ENCODE measurements at regions not wholly inside any gene's neighbourhood (a gene's known extent, or its start where the extent isn't known, plus 50 kb on each side); places are given as distances from the start of the nearest gene placed in this dataset.

DNA sequence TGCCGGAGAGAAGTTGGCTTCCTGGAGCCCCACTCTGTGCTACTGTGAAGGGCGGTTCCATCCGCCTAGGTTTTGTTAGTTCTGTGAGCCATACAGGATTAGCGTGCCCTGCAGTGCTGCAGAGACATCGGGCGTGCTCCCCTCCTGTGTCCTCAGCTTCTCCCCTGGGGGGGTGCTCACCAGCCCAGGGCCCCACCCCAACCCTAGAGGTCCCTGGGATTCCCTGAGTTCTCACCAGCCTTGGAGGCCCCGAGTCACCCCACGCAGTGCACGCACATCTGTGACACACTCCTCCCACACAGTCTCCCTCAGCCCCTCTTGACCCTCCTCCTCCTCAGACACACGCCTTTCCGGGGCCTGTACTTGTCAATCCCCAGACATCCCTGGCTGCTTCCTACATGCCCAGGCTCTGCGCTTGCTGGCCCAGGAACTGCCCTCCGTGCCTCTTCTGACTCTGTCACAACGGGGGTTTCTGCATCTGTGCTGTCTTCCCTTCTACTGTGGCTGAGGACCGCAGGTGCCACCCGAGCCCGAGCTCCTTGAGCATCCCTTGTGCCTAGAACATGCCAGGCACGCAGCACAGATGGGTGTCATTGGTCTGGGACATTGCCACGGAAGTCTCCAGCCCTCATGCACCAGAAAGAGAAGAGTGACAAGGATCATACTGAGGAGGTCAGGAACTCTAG lies 123.2 kb upstream of the RPS6KA2 start:
- Mint-ChIP-seq H3K36me3 (ENCODE audit: low read depth) (no peaks in the 10 kb centered on the region), H3K27me3 (peaks cover 10% of the 10 kb centered on the region), H3K27ac (peak overlapping the region; percentile 80), H3K4me3 (peak overlapping the region; percentile 85), H3K9me3 (no peaks in the 10 kb centered on the region), H3K4me1 (peaks cover 25% of the 10 kb centered on the region)
- intact Hi-C loops (cut with micrococcal nuclease), result loop anchor here (2.0 kb wide), 2 partner anchors 209 to 237 kb away; no protein-coding TSS in a partner anchor
- no peak for DNase-seq
- ChIA-PET POLR2A (interaction anchor here (0.8 to 1.5 kb wide), 3 partner anchors 162 to 206 kb away, joined by 4 to 9 read pairs (median 4); partner anchors contain the start of gene RNASET2), CTCF (interaction anchor here (0.6 kb wide), 1 partner anchor 38 kb away, joined by 3 read pairs; no protein-coding TSS in a partner anchor)
- TF ChIP-seq, protein P1, sequence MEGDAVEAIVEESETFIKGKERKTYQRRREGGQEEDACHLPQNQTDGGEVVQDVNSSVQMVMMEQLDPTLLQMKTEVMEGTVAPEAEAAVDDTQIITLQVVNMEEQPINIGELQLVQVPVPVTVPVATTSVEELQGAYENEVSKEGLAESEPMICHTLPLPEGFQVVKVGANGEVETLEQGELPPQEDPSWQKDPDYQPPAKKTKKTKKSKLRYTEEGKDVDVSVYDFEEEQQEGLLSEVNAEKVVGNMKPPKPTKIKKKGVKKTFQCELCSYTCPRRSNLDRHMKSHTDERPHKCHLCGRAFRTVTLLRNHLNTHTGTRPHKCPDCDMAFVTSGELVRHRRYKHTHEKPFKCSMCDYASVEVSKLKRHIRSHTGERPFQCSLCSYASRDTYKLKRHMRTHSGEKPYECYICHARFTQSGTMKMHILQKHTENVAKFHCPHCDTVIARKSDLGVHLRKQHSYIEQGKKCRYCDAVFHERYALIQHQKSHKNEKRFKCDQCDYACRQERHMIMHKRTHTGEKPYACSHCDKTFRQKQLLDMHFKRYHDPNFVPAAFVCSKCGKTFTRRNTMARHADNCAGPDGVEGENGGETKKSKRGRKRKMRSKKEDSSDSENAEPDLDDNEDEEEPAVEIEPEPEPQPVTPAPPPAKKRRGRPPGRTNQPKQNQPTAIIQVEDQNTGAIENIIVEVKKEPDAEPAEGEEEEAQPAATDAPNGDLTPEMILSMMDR (IDR thresholded peaks at IDR 0.05), result no peak
- ATAC-seq (ENCODE audit: low read depth), result no peak

DNA sequence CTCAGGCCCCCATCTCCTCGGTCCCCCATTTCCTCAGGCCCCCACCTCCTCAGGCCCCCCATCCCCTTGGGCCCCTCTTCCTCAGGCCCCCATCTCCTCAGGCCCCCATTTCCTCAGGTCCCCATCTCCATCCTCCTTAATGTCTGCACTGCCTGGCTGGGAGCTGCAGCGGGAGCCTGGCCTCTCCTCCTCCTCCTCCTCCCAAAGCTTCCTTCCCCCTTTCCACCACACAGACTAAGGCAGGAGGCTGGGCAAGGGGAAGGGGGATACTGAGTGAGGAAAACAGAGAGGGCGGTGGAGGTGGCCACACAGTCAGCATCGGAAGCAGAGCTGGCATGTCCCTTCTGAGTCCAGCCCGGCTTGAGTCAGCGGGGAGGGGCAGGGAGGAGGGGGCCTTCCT lies 122.6 kb upstream of the RPS6KA2 start:
- Mint-ChIP-seq H3K36me3 (ENCODE audit: low read depth) (no peaks in the 10 kb centered on the region), H3K9me3 (no peaks in the 10 kb centered on the region), H3K4me1 (peaks cover 25% of the 10 kb centered on the region), H3K27ac (no peak overlapping the region), H3K4me3 (no peak overlapping the region), H3K27me3 (peaks cover 10% of the 10 kb centered on the region)
- ATAC-seq (ENCODE audit: low read depth) (no peak), DNase-seq (no peak)
- POLR2A ChIA-PET, result no interaction called here
- CTCF ChIA-PET, result no interaction called here
- TF ChIP-seq, protein P1 (IDR thresholded peaks at IDR 0.05), result no peak
- intact Hi-C loops (cut with micrococcal nuclease), result loop anchor here (2.0 kb wide), 2 partner anchors 209 to 237 kb away; no protein-coding TSS in a partner anchor

DNA sequence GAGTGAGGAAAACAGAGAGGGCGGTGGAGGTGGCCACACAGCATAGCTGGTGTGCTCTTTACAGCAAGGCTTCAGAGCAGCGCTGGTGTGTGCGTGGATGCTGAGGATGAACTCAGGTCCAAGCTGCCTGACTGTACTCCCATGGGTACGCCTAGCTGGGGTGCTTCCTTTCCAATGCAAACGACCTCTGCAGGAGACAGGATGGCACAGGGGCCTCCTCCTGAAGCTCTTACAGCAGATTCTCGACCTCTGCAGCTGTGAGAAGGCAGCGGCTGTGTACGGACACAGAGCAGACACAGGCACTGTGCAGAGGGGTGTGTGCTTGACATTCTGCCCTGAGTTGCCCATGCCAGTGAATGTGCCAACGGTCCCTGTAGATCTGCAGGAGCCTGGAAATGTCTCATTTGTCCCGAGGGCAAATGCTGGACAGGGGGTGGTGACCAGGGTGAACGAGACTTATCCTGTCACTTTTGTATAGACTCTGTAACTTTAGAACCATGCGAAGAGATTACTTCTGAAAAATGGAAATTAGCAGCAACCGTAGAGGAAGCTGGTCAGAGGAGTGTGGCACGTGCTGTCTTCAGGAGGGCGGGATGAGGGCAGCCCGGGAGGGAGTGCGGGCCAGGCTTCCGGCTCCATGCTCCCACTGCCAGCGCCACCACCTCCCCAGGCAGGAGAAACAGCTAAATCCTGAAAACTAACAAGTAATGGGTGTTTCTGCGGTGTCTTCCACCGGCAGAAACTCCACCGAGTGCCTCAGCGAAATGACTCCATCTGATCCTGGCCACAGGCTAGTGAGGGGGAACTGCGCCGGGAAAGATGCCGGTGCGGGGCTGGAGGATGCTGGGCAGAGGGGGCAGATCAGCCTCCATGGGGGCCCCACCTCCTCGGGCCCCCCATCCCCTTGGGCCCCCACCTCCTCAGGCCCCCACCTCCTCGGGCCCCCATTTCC lies 120.9 kb upstream of the RPS6KA2 start:
- DNase-seq, result no peak
- ChIA-PET CTCF (no interaction called here), POLR2A (no interaction called here)
- TF ChIP-seq, protein P1 (IDR thresholded peaks at IDR 0.05), result no peak
- intact Hi-C loops (cut with micrococcal nuclease), result no loop called here
- H3K27me3 Mint-ChIP-seq, result peaks cover 5% of the 10 kb centered on the region
- H3K4me3 Mint-ChIP-seq, result no peak overlapping the region
- H3K9me3 Mint-ChIP-seq, result no peaks in the 10 kb centered on the region
- ATAC-seq (ENCODE audit: low read depth), result no peak
- H3K4me1 Mint-ChIP-seq, result peaks cover 25% of the 10 kb centered on the region
- no peak overlapping the region for H3K27ac Mint-ChIP-seq
- H3K36me3 Mint-ChIP-seq (ENCODE audit: low read depth), result no peaks in the 10 kb centered on the region

DNA sequence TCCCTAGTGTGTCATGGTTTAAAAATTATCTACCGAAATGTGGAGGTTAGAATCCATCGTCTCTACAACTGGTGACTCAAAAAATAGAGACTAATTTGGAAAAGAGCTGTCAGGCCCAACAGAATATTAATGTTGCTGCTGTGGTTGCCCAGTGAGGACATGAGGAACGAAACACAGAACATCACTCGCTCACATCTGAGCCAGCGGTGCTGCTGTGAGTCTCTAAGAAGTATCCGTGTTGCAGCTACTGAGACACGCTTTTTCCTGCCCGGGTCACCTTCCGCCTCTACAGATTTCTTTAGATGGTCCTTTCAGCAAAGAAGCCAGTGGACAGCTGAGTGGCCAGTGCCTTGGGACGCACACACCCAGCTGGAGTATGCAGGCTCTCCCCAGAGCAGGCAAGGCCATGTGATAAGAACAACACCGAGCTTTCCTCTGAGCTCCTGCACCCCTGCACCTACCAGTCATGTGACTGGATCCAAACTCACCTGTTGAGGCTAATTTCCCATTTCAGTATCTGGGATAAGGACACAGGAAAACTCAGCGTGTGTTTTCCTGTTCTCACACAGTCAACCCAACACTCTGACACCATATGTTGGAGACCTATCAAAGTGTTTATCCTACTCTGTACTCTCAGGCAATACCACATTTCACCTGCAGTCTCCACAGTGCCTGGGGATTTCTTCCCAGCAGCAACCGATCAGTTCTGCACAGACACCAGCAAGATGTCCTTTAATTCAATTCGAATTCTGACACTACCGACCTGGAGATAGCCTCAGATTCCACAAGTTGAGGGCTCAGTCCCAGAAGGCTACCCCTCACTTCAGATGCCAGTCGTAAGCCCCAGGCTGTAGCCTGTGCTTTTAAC lies 119.0 kb upstream of the RPS6KA2 start:
- CTCF ChIA-PET, result interaction anchor here (0.9 kb wide), 1 partner anchor 28 kb away, joined by 3 read pairs; no protein-coding TSS in a partner anchor
- intact Hi-C loops (cut with micrococcal nuclease), result no loop called here
- H3K27me3 Mint-ChIP-seq, result peaks cover 5% of the 10 kb centered on the region
- TF ChIP-seq, protein P1 (IDR thresholded peaks at IDR 0.05), result no peak
- H3K36me3 Mint-ChIP-seq (ENCODE audit: low read depth), result no peaks in the 10 kb centered on the region
- POLR2A ChIA-PET, result no interaction called here
- DNase-seq (no peak), ATAC-seq (ENCODE audit: low read depth) (no peak)
- H3K4me1 Mint-ChIP-seq, result peaks cover 16% of the 10 kb centered on the region
- H3K9me3 Mint-ChIP-seq, result no peaks in the 10 kb centered on the region
- H3K27ac Mint-ChIP-seq, result no peak overlapping the region
- H3K4me3 Mint-ChIP-seq, result no peak overlapping the region

Data from activated B cell treated with CpG ODN at 0.5 μM for 24 hours (primary cell).